ENCODE measurements at regions not wholly inside any gene's neighbourhood (a gene's known extent, or its start where the extent isn't known, plus 50 kb on each side); places are given as distances from the start of the nearest gene placed in this dataset.

- TF ChIP-seq, protein P1, sequence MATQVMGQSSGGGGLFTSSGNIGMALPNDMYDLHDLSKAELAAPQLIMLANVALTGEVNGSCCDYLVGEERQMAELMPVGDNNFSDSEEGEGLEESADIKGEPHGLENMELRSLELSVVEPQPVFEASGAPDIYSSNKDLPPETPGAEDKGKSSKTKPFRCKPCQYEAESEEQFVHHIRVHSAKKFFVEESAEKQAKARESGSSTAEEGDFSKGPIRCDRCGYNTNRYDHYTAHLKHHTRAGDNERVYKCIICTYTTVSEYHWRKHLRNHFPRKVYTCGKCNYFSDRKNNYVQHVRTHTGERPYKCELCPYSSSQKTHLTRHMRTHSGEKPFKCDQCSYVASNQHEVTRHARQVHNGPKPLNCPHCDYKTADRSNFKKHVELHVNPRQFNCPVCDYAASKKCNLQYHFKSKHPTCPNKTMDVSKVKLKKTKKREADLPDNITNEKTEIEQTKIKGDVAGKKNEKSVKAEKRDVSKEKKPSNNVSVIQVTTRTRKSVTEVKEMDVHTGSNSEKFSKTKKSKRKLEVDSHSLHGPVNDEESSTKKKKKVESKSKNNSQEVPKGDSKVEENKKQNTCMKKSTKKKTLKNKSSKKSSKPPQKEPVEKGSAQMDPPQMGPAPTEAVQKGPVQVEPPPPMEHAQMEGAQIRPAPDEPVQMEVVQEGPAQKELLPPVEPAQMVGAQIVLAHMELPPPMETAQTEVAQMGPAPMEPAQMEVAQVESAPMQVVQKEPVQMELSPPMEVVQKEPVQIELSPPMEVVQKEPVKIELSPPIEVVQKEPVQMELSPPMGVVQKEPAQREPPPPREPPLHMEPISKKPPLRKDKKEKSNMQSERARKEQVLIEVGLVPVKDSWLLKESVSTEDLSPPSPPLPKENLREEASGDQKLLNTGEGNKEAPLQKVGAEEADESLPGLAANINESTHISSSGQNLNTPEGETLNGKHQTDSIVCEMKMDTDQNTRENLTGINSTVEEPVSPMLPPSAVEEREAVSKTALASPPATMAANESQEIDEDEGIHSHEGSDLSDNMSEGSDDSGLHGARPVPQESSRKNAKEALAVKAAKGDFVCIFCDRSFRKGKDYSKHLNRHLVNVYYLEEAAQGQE (IDR thresholded peaks at IDR 0.05; ENCODE audit: borderline replicate concordance in 1 of 2, low read depth in 1 of 2, low read length in 2 of 2), result no peak
- TF ChIP-seq MEF2D (CRISPR knock-in tag; IDR thresholded peaks at IDR 0.05) (no peak), KLF6 (CRISPR knock-in tag; IDR thresholded peaks at IDR 0.05) (no peak), SIX1 (CRISPR knock-in tag; IDR thresholded peaks at IDR 0.05; ENCODE audit: borderline replicate concordance) (no peak), GFI1 (CRISPR knock-in tag; IDR thresholded peaks at IDR 0.05; ENCODE audit: borderline replicate concordance) (no peak), GABPA (IDR thresholded peaks at IDR 0.05; ENCODE audit: low read depth, low read length) (no peak), GABPA (CRISPR knock-in tag; IDR thresholded peaks at IDR 0.05; ENCODE audit: low read depth) (no peak), TARDBP (CRISPR knock-in tag; IDR thresholded peaks at IDR 0.05) (no peak), PITX1 (CRISPR knock-in tag; IDR thresholded peaks at IDR 0.05) (no peak), POLR2A (IDR thresholded peaks at IDR 0.05; ENCODE audit: insufficient read depth in 1 of 2, low read depth in 2 of 2, low read length in 2 of 2) (no peak), TGIF2 (CRISPR knock-in tag; IDR thresholded peaks at IDR 0.05) (no peak), SMARCE1 (IDR thresholded peaks at IDR 0.05; ENCODE audit: borderline replicate concordance) (no peak)
- TF ChIP-seq, protein P2, sequence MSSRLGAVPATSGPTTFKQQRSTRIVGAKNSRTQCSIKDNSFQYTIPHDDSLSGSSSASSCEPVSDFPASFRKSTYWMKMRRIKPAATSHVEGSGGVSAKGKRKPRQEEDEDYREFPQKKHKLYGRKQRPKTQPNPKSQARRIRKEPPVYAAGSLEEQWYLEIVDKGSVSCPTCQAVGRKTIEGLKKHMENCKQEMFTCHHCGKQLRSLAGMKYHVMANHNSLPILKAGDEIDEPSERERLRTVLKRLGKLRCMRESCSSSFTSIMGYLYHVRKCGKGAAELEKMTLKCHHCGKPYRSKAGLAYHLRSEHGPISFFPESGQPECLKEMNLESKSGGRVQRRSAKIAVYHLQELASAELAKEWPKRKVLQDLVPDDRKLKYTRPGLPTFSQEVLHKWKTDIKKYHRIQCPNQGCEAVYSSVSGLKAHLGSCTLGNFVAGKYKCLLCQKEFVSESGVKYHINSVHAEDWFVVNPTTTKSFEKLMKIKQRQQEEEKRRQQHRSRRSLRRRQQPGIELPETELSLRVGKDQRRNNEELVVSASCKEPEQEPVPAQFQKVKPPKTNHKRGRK (CRISPR knock-in tag; IDR thresholded peaks at IDR 0.05), result no peak
- TF ChIP-seq, protein P3, sequence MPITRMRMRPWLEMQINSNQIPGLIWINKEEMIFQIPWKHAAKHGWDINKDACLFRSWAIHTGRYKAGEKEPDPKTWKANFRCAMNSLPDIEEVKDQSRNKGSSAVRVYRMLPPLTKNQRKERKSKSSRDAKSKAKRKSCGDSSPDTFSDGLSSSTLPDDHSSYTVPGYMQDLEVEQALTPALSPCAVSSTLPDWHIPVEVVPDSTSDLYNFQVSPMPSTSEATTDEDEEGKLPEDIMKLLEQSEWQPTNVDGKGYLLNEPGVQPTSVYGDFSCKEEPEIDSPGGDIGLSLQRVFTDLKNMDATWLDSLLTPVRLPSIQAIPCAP (CRISPR knock-in tag; IDR thresholded peaks at IDR 0.05; ENCODE audit: low read depth), result no peak
Measured at GRCh38 chr2:19419211-19419880, 60.9 kb upstream of the OSR1 start.

Data from HepG2 (cell line).